ENCODE measurements at regions not wholly inside any gene's neighbourhood (a gene's known extent, or its start where the extent isn't known, plus 50 kb on each side); places are given as distances from the start of the nearest gene placed in this dataset.

DNA sequence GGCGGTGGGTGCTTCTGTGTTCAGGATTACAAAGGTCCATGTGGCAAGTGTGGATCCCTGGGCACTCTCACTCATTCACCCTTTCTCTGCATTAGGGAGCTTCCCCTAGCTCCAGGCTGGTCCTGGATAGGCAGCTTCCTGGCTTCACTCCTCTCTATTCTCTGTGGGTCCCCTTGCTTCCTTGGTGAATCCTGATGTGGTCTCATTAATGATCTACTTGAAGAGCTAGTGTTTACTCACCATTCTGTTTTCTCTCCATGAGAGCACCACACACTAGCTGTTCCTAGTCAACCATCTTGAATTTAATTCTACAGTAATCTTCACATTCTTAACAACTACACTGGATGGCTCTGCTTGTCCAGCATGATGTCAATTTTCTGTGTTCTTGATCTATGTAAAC is 90.0 kb upstream of the PLPPR1 start:
- H3K9me2 ChIP-seq (ENCODE audit: low read depth, low read length) = no peaks in the 10 kb centered on the region
- H2AFZ ChIP-seq (ENCODE audit: low read length) = no peak overlapping the region
- H3K27me3 ChIP-seq (ENCODE audit: insufficient read depth, low read length) = no peaks in the 10 kb centered on the region
- TF ChIP-seq EZH2 (IDR thresholded peaks at IDR 0.05; ENCODE audit: borderline replicate concordance, low read length) = no peak
- TF ChIP-seq, protein P1, sequence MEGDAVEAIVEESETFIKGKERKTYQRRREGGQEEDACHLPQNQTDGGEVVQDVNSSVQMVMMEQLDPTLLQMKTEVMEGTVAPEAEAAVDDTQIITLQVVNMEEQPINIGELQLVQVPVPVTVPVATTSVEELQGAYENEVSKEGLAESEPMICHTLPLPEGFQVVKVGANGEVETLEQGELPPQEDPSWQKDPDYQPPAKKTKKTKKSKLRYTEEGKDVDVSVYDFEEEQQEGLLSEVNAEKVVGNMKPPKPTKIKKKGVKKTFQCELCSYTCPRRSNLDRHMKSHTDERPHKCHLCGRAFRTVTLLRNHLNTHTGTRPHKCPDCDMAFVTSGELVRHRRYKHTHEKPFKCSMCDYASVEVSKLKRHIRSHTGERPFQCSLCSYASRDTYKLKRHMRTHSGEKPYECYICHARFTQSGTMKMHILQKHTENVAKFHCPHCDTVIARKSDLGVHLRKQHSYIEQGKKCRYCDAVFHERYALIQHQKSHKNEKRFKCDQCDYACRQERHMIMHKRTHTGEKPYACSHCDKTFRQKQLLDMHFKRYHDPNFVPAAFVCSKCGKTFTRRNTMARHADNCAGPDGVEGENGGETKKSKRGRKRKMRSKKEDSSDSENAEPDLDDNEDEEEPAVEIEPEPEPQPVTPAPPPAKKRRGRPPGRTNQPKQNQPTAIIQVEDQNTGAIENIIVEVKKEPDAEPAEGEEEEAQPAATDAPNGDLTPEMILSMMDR (IDR thresholded peaks at IDR 0.05; ENCODE audit: low read length) = no peak
- no peaks in the 10 kb centered on the region for H4K20me1 ChIP-seq (ENCODE audit: insufficient read depth, low read length)
- H3F3A ChIP-seq (ENCODE audit: insufficient read depth, low read length) = no peaks in the 10 kb centered on the region
- H3K9ac ChIP-seq (ENCODE audit: low read length) = no peak overlapping the region
- no peaks in the 10 kb centered on the region for H3K36me3 ChIP-seq (ENCODE audit: insufficient read depth, low read length)
- H3K27ac ChIP-seq (ENCODE audit: low read depth, low read length, poor library complexity, severe bottlenecking) = no peak overlapping the region
- H3K79me2 ChIP-seq (ENCODE audit: insufficient read depth, low read length) = no peaks in the 10 kb centered on the region
- H3K4me2 ChIP-seq (ENCODE audit: low read length) = no peak overlapping the region
- no peak overlapping the region for H3K4me3 ChIP-seq (ENCODE audit: low read depth, low read length, poor library complexity, severe bottlenecking)
- H3K4me1 ChIP-seq (ENCODE audit: insufficient read depth, low read length, severe bottlenecking) = no peaks in the 10 kb centered on the region
- no peaks in the 10 kb centered on the region for H3K9me3 ChIP-seq (ENCODE audit: low read length)

DNA sequence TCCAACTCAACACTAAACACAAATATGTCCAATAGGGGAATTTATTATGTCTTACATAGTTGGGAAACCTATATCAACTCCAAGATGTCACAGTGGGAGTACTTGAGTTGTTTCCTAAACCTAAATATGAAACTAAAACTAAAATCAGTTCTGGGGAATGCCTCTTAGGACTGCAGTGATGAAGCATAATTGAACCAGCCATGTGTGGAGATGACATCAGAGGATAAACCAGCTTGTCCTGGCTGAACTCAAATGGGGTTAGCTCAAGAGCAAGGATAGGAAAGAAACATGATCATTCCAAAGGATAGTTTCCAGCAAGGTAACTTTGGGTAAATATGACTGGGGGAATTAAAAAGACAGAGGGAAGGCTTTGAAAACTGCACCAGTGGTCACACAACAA is 88.9 kb upstream of the PLPPR1 start:
- Histone ChIP-seq H3K27ac (ENCODE audit: low read depth, low read length, poor library complexity, severe bottlenecking) (no peak overlapping the region), H3F3A (ENCODE audit: insufficient read depth, low read length) (no peaks in the 10 kb centered on the region)
- TF ChIP-seq, protein P1 (IDR thresholded peaks at IDR 0.05; ENCODE audit: low read length) = no peak
- no peak for TF ChIP-seq EZH2 (IDR thresholded peaks at IDR 0.05; ENCODE audit: borderline replicate concordance, low read length)

GRCh38 chr9:100959226-100959625 is 69.3 kb upstream of the PLPPR1 start:
- H3K27ac ChIP-seq (ENCODE audit: low read depth, low read length, poor library complexity, severe bottlenecking) = no peak overlapping the region
- no peaks in the 10 kb centered on the region for H3K79me2 ChIP-seq (ENCODE audit: insufficient read depth, low read length)
- no peaks in the 10 kb centered on the region for H3K9me2 ChIP-seq (ENCODE audit: low read depth, low read length)
- TF ChIP-seq, protein P1 (IDR thresholded peaks at IDR 0.05; ENCODE audit: low read length) = no peak
- no peak for TF ChIP-seq EZH2 (IDR thresholded peaks at IDR 0.05; ENCODE audit: borderline replicate concordance, low read length)
- H3K4me1 ChIP-seq (ENCODE audit: insufficient read depth, low read length, severe bottlenecking) = no peaks in the 10 kb centered on the region
- no peaks in the 10 kb centered on the region for H3K27me3 ChIP-seq (ENCODE audit: insufficient read depth, low read length)
- no peak overlapping the region for H3K4me3 ChIP-seq (ENCODE audit: low read depth, low read length, poor library complexity, severe bottlenecking)
- no peak overlapping the region for H2AFZ ChIP-seq (ENCODE audit: low read length)
- H3K4me2 ChIP-seq (ENCODE audit: low read length) = no peak overlapping the region
- no peaks in the 10 kb centered on the region for H4K20me1 ChIP-seq (ENCODE audit: insufficient read depth, low read length)
- no peaks in the 10 kb centered on the region for H3K36me3 ChIP-seq (ENCODE audit: insufficient read depth, low read length)
- H3K9ac ChIP-seq (ENCODE audit: low read length) = no peak overlapping the region
- no peaks in the 10 kb centered on the region for H3K9me3 ChIP-seq (ENCODE audit: low read length)
- no peaks in the 10 kb centered on the region for H3F3A ChIP-seq (ENCODE audit: insufficient read depth, low read length)

More for the DNA sequence above, 88.9 kb upstream of the PLPPR1 start:
- no peaks in the 10 kb centered on the region for H3K79me2 ChIP-seq (ENCODE audit: insufficient read depth, low read length)
- H3K4me2 ChIP-seq (ENCODE audit: low read length) = no peak overlapping the region
- no peak overlapping the region for H2AFZ ChIP-seq (ENCODE audit: low read length)
- H3K9me3 ChIP-seq (ENCODE audit: low read length) = no peaks in the 10 kb centered on the region
- no peaks in the 10 kb centered on the region for H4K20me1 ChIP-seq (ENCODE audit: insufficient read depth, low read length)
- no peaks in the 10 kb centered on the region for H3K27me3 ChIP-seq (ENCODE audit: insufficient read depth, low read length)
- no peak overlapping the region for H3K9ac ChIP-seq (ENCODE audit: low read length)
- H3K9me2 ChIP-seq (ENCODE audit: low read depth, low read length) = no peaks in the 10 kb centered on the region
- H3K36me3 ChIP-seq (ENCODE audit: insufficient read depth, low read length) = no peaks in the 10 kb centered on the region
- no peak overlapping the region for H3K4me3 ChIP-seq (ENCODE audit: low read depth, low read length, poor library complexity, severe bottlenecking)
- no peaks in the 10 kb centered on the region for H3K4me1 ChIP-seq (ENCODE audit: insufficient read depth, low read length, severe bottlenecking)
